GM23338 (cell line): ENCODE measurements at regions not wholly inside any gene's neighbourhood (a gene's known extent, or its start where the extent isn't known, plus 50 kb on each side); places are given as distances from the start of the nearest gene placed in this dataset.
A peak's percentile ranks its signal among the peaks of the same experiment; 100 is the strongest.

ENCODE experiments used
- ATAC-seq: fragments of 200-7000 bp; cut with Tn5 transposase; 3 replicates; pipeline ENCODE4 v1.9.1; 2020
- DNase-seq: peaks from one replicate; pipeline ENCODE4 v3.0.0-alpha.2; 2015; ENCODE audit warnings: low spot score
- H2AFZ ChIP-seq: fragments of 200-600 bp; sonication (generic); 2 replicates; pipeline ENCODE4 v1.8.0; 2016; ENCODE audit warnings: antibody characterized with exemption, mild to moderate bottlenecking, moderate library complexity
- H3F3A ChIP-seq: fragments of 200-600 bp; sonication (generic); replicated peaks from 2 replicates; pipeline ENCODE4 v1.8.0; 2017; ENCODE audit warnings: antibody characterized with exemption, mixed run types, low read depth
- H3K27ac ChIP-seq: fragments of 200-600 bp; sonication (generic); 2 replicates; pipeline ENCODE4 v1.6.1; 2016; ENCODE audit warnings: low read depth
- H3K27me3 ChIP-seq: fragments of 200-600 bp; sonication (generic); 2 replicates; pipeline ENCODE4 v1.8.0; 2016; ENCODE audit warnings: mild to moderate bottlenecking, mixed run types, moderate library complexity; ENCODE audit not compliant: insufficient read depth
- H3K36me3 ChIP-seq: fragments of 200-600 bp; sonication (generic); 2 replicates; pipeline ENCODE4 v1.8.0; 2016; ENCODE audit warnings: mild to moderate bottlenecking; ENCODE audit not compliant: insufficient read depth
- H3K4me1 ChIP-seq: fragments of 200-600 bp; sonication (generic); 2 replicates; pipeline ENCODE4 v1.8.0; 2016; ENCODE audit warnings: mild to moderate bottlenecking, moderate library complexity; ENCODE audit not compliant: insufficient read depth
- H3K4me2 ChIP-seq: fragments of 200-600 bp; sonication (generic); 2 replicates; pipeline ENCODE4 v1.7.1; 2017; ENCODE audit warnings: mixed run types
- H3K4me3 ChIP-seq: fragments of 200-600 bp; sonication (generic); 2 replicates; pipeline ENCODE4 v1.6.1; 2016; ENCODE audit warnings: mixed run types
- H3K79me2 ChIP-seq: fragments of 200-600 bp; sonication (generic); replicated peaks from 2 replicates; pipeline ENCODE4 v1.8.0; 2017; ENCODE audit warnings: mild to moderate bottlenecking; ENCODE audit not compliant: insufficient read depth
- H3K9me2 ChIP-seq: fragments of 200-600 bp; sonication (generic); 2 replicates; pipeline ENCODE4 v1.8.0; 2017; ENCODE audit not compliant: insufficient read depth
- H4K20me1 ChIP-seq: fragments of 200-600 bp; sonication (generic); replicated peaks from 2 replicates; pipeline ENCODE4 v1.8.0; 2017; ENCODE audit warnings: mild to moderate bottlenecking; ENCODE audit not compliant: insufficient read depth
- H3K27ac Mint-ChIP-seq: 2 replicates; pipeline ENCODE4 v1.8.0; 2020; ENCODE audit warnings: inconsistent platforms, mild to moderate bottlenecking, moderate library complexity, mixed read lengths
- H3K27me3 Mint-ChIP-seq: 3 replicates; pipeline ENCODE4 v1.8.0; 2022; ENCODE audit warnings: low read depth, mild to moderate bottlenecking, moderate library complexity, mixed read lengths, inconsistent platforms; ENCODE audit not compliant: insufficient read depth, poor library complexity
- H3K36me3 Mint-ChIP-seq: 3 replicates; pipeline ENCODE4 v1.8.0; 2021; ENCODE audit warnings: low read depth, mild to moderate bottlenecking, inconsistent platforms, moderate library complexity, mixed read lengths
- H3K4me1 Mint-ChIP-seq: 3 replicates; pipeline ENCODE4 v1.8.0; 2020; ENCODE audit warnings: mild to moderate bottlenecking, inconsistent platforms, mixed read lengths
- H3K4me3 Mint-ChIP-seq: 3 replicates; pipeline ENCODE4 v1.8.0; 2021; ENCODE audit warnings: moderate library complexity, mild to moderate bottlenecking, inconsistent platforms, mixed read lengths
- H3K9me3 Mint-ChIP-seq: 3 replicates; pipeline ENCODE4 v1.8.0; 2020; ENCODE audit warnings: moderate library complexity, mild to moderate bottlenecking, inconsistent platforms, mixed read lengths
- CREB1 ChIP-seq: fragments of 250-450 bp; sonication (Bioruptor Pico); IDR thresholded peaks from 2 replicates; pipeline ENCODE4 v1.5.0; 2020; ENCODE audit warnings: low read depth, mild to moderate bottlenecking, moderate library complexity
- ETS1 ChIP-seq: IDR thresholded peaks from 2 replicates; pipeline ENCODE4 v1.6.1; 2016; ENCODE audit warnings: antibody characterized with exemption
- EZH2 ChIP-seq: fragments of 200-600 bp; sonication (generic); IDR thresholded peaks from one replicate; pipeline ENCODE4 v1.8.0; 2017; ENCODE audit warnings: antibody characterized with exemption, mild to moderate bottlenecking, low read depth; ENCODE audit not compliant: unreplicated experiment
- EZH2phosphoT487 ChIP-seq: fragments of 200-600 bp; sonication (generic); IDR thresholded peaks from one replicate; pipeline ENCODE4 v1.8.1; 2018; ENCODE audit warnings: antibody characterized with exemption; ENCODE audit not compliant: unreplicated experiment
- JUNB ChIP-seq: IDR thresholded peaks from one replicate; pipeline ENCODE4 v1.6.1; 2016; ENCODE audit warnings: antibody characterized with exemption; ENCODE audit not compliant: unreplicated experiment
- POLR2AphosphoS5 ChIP-seq: IDR thresholded peaks from 2 replicates; pipeline ENCODE4 v1.6.1; 2016; ENCODE audit warnings: antibody characterized with exemption, low read depth
- REST ChIP-seq: IDR thresholded peaks from one replicate; pipeline ENCODE4 v1.6.1; 2018; ENCODE audit warnings: antibody characterized with exemption; ENCODE audit not compliant: unreplicated experiment
- STAT1 ChIP-seq: IDR thresholded peaks from one replicate; pipeline ENCODE4 v1.6.1; 2016; ENCODE audit warnings: antibody characterized with exemption; ENCODE audit not compliant: unreplicated experiment
- ZNF114 ChIP-seq: fragments of 250-450 bp; sonication (Bioruptor Pico); IDR thresholded peaks from 2 replicates; pipeline ENCODE4 v1.5.0; 2020; ENCODE audit warnings: mild to moderate bottlenecking, moderate library complexity
- ZNF331 ChIP-seq: fragments of 250-450 bp; sonication (Bioruptor Pico); IDR thresholded peaks from 2 replicates; pipeline ENCODE4 v1.5.0; 2020; ENCODE audit warnings: low read depth, mild to moderate bottlenecking, moderate library complexity
- ZNF462 ChIP-seq: fragments of 250-450 bp; sonication (Bioruptor Pico); IDR thresholded peaks from 2 replicates; pipeline ENCODE4 v1.5.0; 2020; ENCODE audit warnings: mild to moderate bottlenecking, moderate library complexity

- Histone ChIP-seq H3F3A (no peaks in the 10 kb centered on the region), H3K4me1 (no peaks in the 10 kb centered on the region), H2AFZ (no peak overlapping the region), H3K4me3 (no peak overlapping the region), H3K9me2 (no peaks in the 10 kb centered on the region), H3K79me2 (no peaks in the 10 kb centered on the region), H3K4me2 (no peak overlapping the region), H3K27ac (no peak overlapping the region), H3K27me3 (no peaks in the 10 kb centered on the region), H4K20me1 (no peaks in the 10 kb centered on the region), H3K36me3 (no peaks in the 10 kb centered on the region)
- peaks cover 12% of the 10 kb centered on the region; the same call in 2 of the 3 replicates for H3K4me1 Mint-ChIP-seq
- DNase-seq, result no peak
- H3K36me3 Mint-ChIP-seq, result no peaks in the 10 kb centered on the region
- no peaks in the 10 kb centered on the region for H3K9me3 Mint-ChIP-seq
- TF ChIP-seq ZNF462 (CRISPR knock-in tag), result no peak
- no peak for TF ChIP-seq ZNF114 (CRISPR knock-in tag)
- TF ChIP-seq JUNB, result no peak
- no peak for TF ChIP-seq EZH2
- TF ChIP-seq STAT1, result no peak
- no peak overlapping the region for H3K4me3 Mint-ChIP-seq
- ATAC-seq, result no peak
- H3K27me3 Mint-ChIP-seq, result peaks cover 2% of the 10 kb centered on the region
- H3K27ac Mint-ChIP-seq, result no peak overlapping the region
These were observed 165.9 kb upstream of the ELL2 start for GRCh38 chr5:96127538-96127937.

GRCh38 chr5:96125231-96125891, 163.7 kb upstream of the ELL2 start:
- no peaks in the 10 kb centered on the region for H3K9me2 ChIP-seq
- H3K4me3 Mint-ChIP-seq, result no peak overlapping the region
- H3K4me3 ChIP-seq, result no peak overlapping the region
- H4K20me1 ChIP-seq, result no peaks in the 10 kb centered on the region
- ATAC-seq, result no peak; the same call in 2 of the 3 replicates
- H3K27ac ChIP-seq, result no peak overlapping the region
- H3K9me3 Mint-ChIP-seq, result no peaks in the 10 kb centered on the region
- no peaks in the 10 kb centered on the region for H3K79me2 ChIP-seq
- H3K4me1 ChIP-seq, result no peaks in the 10 kb centered on the region
- H3K27ac Mint-ChIP-seq, result peak overlapping the region; percentile 0; the same call in 1 of the 2 replicates
- DNase-seq, result no peak
- peaks cover 12% of the 10 kb centered on the region; the same call in 2 of the 3 replicates for H3K4me1 Mint-ChIP-seq
- no peaks in the 10 kb centered on the region for H3K27me3 ChIP-seq
- peaks cover 1% of the 10 kb centered on the region for H3K27me3 Mint-ChIP-seq
- H2AFZ ChIP-seq, result peak overlapping the region; percentile 10; the same call in 1 of the 2 replicates
- no peak overlapping the region for H3K4me2 ChIP-seq
- no peaks in the 10 kb centered on the region for H3F3A ChIP-seq
- H3K36me3 ChIP-seq, result no peaks in the 10 kb centered on the region
- H3K36me3 Mint-ChIP-seq, result no peaks in the 10 kb centered on the region
- TF ChIP-seq CREB1 (CRISPR knock-in tag) (no peak), ETS1 (no peak), ZNF114 (CRISPR knock-in tag) (no peak), ZNF331 (no peak), EZH2phosphoT487 (no peak), REST (no peak), POLR2AphosphoS5 (no peak)
